Sigmoid colon (tissue), 4 donors: ENCODE measurements at regions not wholly inside any gene's neighbourhood (a gene's known extent, or its start where the extent isn't known, plus 50 kb on each side); places are given as distances from the start of the nearest gene placed in this dataset.

Experiments used
- EP300 ChIP-seq, 4 donors: sonication (generic); formaldehyde crosslinking; IDR thresholded peaks; one replicate each; pipeline ENCODE4 v1.6.1; 2017; ENCODE audit warnings: antibody characterized with exemption in 4 of 4
- POLR2AphosphoS5 ChIP-seq, 4 donors: sonication (generic); formaldehyde crosslinking; IDR thresholded peaks; one replicate each; pipeline ENCODE4 v1.6.1; 2017; ENCODE audit warnings: antibody characterized with exemption in 4 of 4
- TF ChIP-seq, protein P1 (sequence below), 4 experiments: fragments of 450-650 bp in 3 of 4; fragments of 200-600 bp in 1 of 4; IDR thresholded peaks; one replicate each; pipeline ENCODE4 v1.5.1; 2016 to 2019; ENCODE audit warnings: antibody characterized with exemption in 4 of 4, mild to moderate bottlenecking in 3 of 4, moderate library complexity in 2 of 4

DNA sequence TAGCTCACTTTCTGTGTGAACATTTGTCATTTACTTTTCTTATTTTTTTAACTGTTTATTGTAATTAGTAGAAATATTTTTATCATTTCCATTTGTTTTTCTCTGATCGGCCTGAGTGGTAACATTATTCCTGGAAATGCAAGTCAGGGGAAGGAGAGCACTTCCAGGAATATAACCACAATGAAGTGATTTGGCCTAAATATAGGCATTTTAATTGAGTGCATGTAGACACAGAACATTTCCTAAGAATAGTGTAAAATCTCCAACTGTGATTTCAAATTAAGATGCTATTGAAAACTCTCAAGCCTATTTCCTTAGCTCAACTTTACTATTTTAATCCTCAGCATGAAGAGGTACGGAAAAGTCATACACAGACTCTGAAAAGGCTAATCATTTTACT, 86.5 kb upstream of the SKAP2 start:
- TF ChIP-seq EP300 (IDR thresholded peaks at IDR 0.05) (no peak), POLR2AphosphoS5 (IDR thresholded peaks at IDR 0.05) (no peak)
- TF ChIP-seq, protein P1, sequence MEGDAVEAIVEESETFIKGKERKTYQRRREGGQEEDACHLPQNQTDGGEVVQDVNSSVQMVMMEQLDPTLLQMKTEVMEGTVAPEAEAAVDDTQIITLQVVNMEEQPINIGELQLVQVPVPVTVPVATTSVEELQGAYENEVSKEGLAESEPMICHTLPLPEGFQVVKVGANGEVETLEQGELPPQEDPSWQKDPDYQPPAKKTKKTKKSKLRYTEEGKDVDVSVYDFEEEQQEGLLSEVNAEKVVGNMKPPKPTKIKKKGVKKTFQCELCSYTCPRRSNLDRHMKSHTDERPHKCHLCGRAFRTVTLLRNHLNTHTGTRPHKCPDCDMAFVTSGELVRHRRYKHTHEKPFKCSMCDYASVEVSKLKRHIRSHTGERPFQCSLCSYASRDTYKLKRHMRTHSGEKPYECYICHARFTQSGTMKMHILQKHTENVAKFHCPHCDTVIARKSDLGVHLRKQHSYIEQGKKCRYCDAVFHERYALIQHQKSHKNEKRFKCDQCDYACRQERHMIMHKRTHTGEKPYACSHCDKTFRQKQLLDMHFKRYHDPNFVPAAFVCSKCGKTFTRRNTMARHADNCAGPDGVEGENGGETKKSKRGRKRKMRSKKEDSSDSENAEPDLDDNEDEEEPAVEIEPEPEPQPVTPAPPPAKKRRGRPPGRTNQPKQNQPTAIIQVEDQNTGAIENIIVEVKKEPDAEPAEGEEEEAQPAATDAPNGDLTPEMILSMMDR (IDR thresholded peaks at IDR 0.05) = no peak
